Activated B cell treated with CpG ODN at 0.5 μM for 24 hours (primary cell): ENCODE measurements at regions not wholly inside any gene's neighbourhood (a gene's known extent, or its start where the extent isn't known, plus 50 kb on each side); places are given as distances from the start of the nearest gene placed in this dataset.

Source experiments
- ATAC-seq: fragments of 200-7000 bp; cut with Tn5 transposase; one replicate; pipeline ENCODE4 v1.10.0; 2021; ENCODE audit warnings: low read depth, mild to moderate bottlenecking, moderate library complexity
- CTCF ChIA-PET: fragments of 350-600 bp; sonication (Branson Sonifier 250); formaldehyde crosslinking; loops from one replicate; lab custom pipeline; 2021; ENCODE audit warnings: antibody characterized with exemption; lab: Charles Lee
- POLR2A ChIA-PET: fragments of 350-600 bp; sonication (Branson Sonifier 250); formaldehyde crosslinking; loops from one replicate; lab custom pipeline; 2021; ENCODE audit warnings: antibody characterized with exemption; lab: Charles Lee
- DNase-seq: peaks from one replicate; pipeline ENCODE4 v3.0.0; 2022
- H3K27ac Mint-ChIP-seq: one replicate; pipeline ENCODE4 v1.8.0; 2020; ENCODE audit warnings: mixed read lengths
- H3K27me3 Mint-ChIP-seq: one replicate; pipeline ENCODE4 v1.8.0; 2021; ENCODE audit warnings: mixed read lengths
- H3K36me3 Mint-ChIP-seq: one replicate; pipeline ENCODE4 v1.8.0; 2021; ENCODE audit warnings: low read depth, mixed read lengths
- H3K4me1 Mint-ChIP-seq: one replicate; pipeline ENCODE4 v1.8.0; 2021; ENCODE audit warnings: mixed read lengths
- H3K4me3 Mint-ChIP-seq: one replicate; pipeline ENCODE4 v1.8.0; 2020; ENCODE audit warnings: mild to moderate bottlenecking, mixed read lengths
- H3K9me3 Mint-ChIP-seq: one replicate; pipeline ENCODE4 v1.8.0; 2020; ENCODE audit warnings: mixed read lengths
- CTCF ChIP-seq: fragments of 200-600 bp; IDR thresholded peaks from one replicate; pipeline ENCODE4 v1.8.0; 2022; ENCODE audit warnings: antibody characterized with exemption, mild to moderate bottlenecking
- intact Hi-C: fragments of 100-400 bp; cut with micrococcal nuclease; formaldehyde crosslinking; loops from one replicate; pipeline ENCODE4 v1.15.1; 2024

DNA sequence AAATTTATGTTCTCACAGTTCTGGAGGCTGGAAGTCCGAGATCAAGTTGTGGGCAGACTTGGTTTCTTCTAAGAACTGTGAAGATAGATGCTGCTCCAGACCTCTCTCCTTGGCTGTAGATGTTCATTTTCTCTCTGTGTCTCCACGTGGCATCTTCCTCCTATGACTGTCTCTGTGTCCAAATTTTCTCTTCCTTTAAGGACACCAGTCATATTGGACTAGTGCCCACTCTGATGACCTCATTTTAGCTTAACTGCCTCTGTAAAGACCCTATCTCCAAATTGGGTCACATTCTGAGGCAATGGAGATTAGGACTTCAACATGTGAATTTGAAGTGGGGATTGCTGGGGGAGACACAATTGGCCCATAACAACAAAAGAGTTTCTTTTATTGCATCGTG is 125.3 kb upstream of the ETS2 start:
- H3K4me1 Mint-ChIP-seq = no peaks in the 10 kb centered on the region
- H3K9me3 Mint-ChIP-seq = no peaks in the 10 kb centered on the region
- H3K4me3 Mint-ChIP-seq = no peak overlapping the region
- ATAC-seq (no peak), DNase-seq (no peak)
- intact Hi-C loops = no loop called here
- CTCF ChIA-PET = no interaction called here
- H3K27me3 Mint-ChIP-seq = peaks cover 4% of the 10 kb centered on the region
- POLR2A ChIA-PET = no interaction called here
- H3K36me3 Mint-ChIP-seq = no peaks in the 10 kb centered on the region
- H3K27ac Mint-ChIP-seq = no peak overlapping the region
- no peak for TF ChIP-seq CTCF

DNA sequence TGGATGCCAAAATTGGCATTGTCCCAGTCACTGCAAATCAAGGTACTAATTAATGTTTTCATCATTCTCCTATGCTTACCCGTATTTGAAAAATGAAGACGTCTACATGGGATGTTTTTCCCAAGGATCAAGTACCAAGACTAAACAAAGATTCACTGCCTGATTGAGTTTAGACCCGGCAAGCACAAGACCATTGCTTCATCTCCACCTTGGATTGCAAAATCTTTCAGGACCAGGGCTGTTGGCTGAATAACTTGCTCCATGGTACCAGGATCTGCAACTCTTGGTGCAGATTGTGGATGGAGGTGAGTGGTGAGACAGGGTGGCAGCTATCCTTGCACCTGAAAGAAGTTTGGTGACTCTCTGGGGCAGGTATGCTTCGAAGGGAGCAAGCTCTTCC is 122.5 kb upstream of the ETS2 start:
- no peak overlapping the region for H3K4me3 Mint-ChIP-seq
- peaks cover 4% of the 10 kb centered on the region for H3K9me3 Mint-ChIP-seq
- TF ChIP-seq CTCF = no peak
- no peak overlapping the region for H3K27ac Mint-ChIP-seq
- ATAC-seq = no peak
- POLR2A ChIA-PET = no interaction called here
- no peak for DNase-seq
- intact Hi-C loops = no loop called here
- no peaks in the 10 kb centered on the region for H3K27me3 Mint-ChIP-seq
- H3K36me3 Mint-ChIP-seq = no peaks in the 10 kb centered on the region
- H3K4me1 Mint-ChIP-seq = no peaks in the 10 kb centered on the region
- CTCF ChIA-PET = no interaction called here

GRCh38 chr21:38688068-38688467 is 117.7 kb upstream of the ETS2 start:
- Mint-ChIP-seq H3K27me3 (no peaks in the 10 kb centered on the region), H3K36me3 (no peaks in the 10 kb centered on the region), H3K27ac (no peak overlapping the region), H3K9me3 (peaks cover 4% of the 10 kb centered on the region), H3K4me1 (no peaks in the 10 kb centered on the region), H3K4me3 (no peak overlapping the region)
- intact Hi-C loops = no loop called here
- no peak for TF ChIP-seq CTCF
- ChIA-PET CTCF (no interaction called here), POLR2A (no interaction called here)
- ATAC-seq (no peak), DNase-seq (no peak)

DNA sequence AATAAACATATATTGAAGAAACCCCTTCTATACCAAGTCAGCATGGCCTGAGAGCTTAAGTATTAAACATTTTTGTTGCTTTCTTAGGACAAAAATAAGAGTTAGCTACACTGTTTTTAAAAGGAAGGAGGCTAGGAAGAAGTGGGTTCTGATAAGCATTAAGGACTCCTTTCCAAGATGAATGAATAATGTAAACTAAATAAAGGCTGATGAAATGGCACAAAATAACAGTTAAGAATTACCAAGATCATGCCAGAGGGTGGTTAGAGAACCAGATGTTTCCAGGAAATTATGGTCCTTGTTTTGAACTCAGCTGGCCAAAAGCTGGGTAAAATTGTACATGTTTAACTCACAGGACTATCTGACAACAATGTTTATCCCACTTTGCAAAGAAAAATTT is 114.1 kb upstream of the ETS2 start:
- H3K36me3 Mint-ChIP-seq = no peaks in the 10 kb centered on the region
- intact Hi-C loops = no loop called here
- peaks cover 4% of the 10 kb centered on the region for H3K9me3 Mint-ChIP-seq
- CTCF ChIA-PET = no interaction called here
- ATAC-seq (no peak), DNase-seq (no peak)
- TF ChIP-seq CTCF = no peak
- no peak overlapping the region for H3K4me3 Mint-ChIP-seq
- no peaks in the 10 kb centered on the region for H3K4me1 Mint-ChIP-seq
- POLR2A ChIA-PET = no interaction called here
- H3K27ac Mint-ChIP-seq = no peak overlapping the region
- no peaks in the 10 kb centered on the region for H3K27me3 Mint-ChIP-seq

- Mint-ChIP-seq H3K4me1 (no peaks in the 10 kb centered on the region), H3K27ac (no peak overlapping the region), H3K27me3 (peaks cover 2% of the 10 kb centered on the region), H3K4me3 (no peak overlapping the region), H3K9me3 (peaks cover 2% of the 10 kb centered on the region), H3K36me3 (no peaks in the 10 kb centered on the region)
- intact Hi-C loops = no loop called here
- ChIA-PET CTCF (no interaction called here), POLR2A (no interaction called here)
- TF ChIP-seq CTCF = no peak
- no peak for ATAC-seq
- no peak for DNase-seq
Measured at GRCh38 chr21:38696579-38696978, 109.2 kb upstream of the ETS2 start.
